ENCODE measurements at regions not wholly inside any gene's neighbourhood (a gene's known extent, or its start where the extent isn't known, plus 50 kb on each side); places are given as distances from the start of the nearest gene placed in this dataset.
"Not testable (repeated sequence)": the region's sequence is repeated elsewhere in the genome, so short reads cannot be mapped to it uniquely, and the experiment has no call there.

DNA sequence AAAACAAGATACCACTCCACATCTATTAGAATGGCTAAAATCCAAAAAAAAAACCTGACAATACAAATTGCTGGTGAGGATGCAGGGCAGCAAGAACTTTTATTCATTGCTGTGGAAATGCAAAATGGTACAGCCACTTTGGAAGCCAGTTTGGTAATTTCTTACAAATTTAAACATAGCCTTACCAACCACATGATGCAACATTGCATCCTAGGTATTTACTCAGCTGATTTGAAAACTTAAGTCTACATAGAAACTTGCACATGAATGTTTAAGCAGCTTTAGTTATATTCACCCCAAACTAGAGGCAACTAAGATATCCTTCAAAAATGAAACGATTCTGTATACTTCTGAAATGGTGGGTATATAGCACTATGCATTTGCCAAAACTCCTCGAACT is 178.8 kb upstream of the PDE4B start:
- no peak overlapping the region for H3K4me3 Mint-ChIP-seq
- no peak for DNase-seq
- no peaks in the 10 kb centered on the region for H3K36me3 Mint-ChIP-seq (ENCODE audit: low read depth)
- CTCF ChIA-PET = no interaction called here
- no peaks in the 10 kb centered on the region for H3K4me1 Mint-ChIP-seq (ENCODE audit: low read depth)
- no peaks in the 10 kb centered on the region for H3K27me3 Mint-ChIP-seq (ENCODE audit: low read depth)
- intact Hi-C loops (cut with micrococcal nuclease) = no loop called here
- no peaks in the 10 kb centered on the region for H3K9me3 Mint-ChIP-seq
- no peak overlapping the region for H3K27ac Mint-ChIP-seq

DNA sequence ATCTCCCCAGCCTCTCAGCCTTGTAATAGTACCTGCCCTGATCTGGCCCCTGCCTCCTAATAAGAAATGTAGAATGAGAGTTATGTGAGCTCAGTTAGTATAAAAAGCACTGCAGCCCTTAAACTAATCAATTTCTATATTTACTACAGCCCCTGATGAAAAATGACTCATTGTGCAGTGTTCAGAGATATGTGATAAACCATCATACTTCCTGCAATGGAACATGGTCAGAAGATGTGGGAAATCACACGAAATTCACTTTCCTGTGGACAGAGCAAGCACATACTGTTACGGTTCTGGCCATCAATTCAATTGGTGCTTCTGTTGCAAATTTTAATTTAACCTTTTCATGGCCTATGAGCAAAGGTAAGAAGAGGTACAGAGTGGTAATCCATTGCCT is 176.8 kb upstream of the PDE4B start:
- no peak overlapping the region for H3K4me3 Mint-ChIP-seq
- no peaks in the 10 kb centered on the region for H3K27me3 Mint-ChIP-seq (ENCODE audit: low read depth)
- no peaks in the 10 kb centered on the region for H3K9me3 Mint-ChIP-seq
- intact Hi-C loops (cut with micrococcal nuclease) = no loop called here
- CTCF ChIA-PET = no interaction called here
- H3K36me3 Mint-ChIP-seq (ENCODE audit: low read depth) = no peaks in the 10 kb centered on the region
- no peak overlapping the region for H3K27ac Mint-ChIP-seq
- H3K4me1 Mint-ChIP-seq (ENCODE audit: low read depth) = no peaks in the 10 kb centered on the region
- no peak for DNase-seq

DNA sequence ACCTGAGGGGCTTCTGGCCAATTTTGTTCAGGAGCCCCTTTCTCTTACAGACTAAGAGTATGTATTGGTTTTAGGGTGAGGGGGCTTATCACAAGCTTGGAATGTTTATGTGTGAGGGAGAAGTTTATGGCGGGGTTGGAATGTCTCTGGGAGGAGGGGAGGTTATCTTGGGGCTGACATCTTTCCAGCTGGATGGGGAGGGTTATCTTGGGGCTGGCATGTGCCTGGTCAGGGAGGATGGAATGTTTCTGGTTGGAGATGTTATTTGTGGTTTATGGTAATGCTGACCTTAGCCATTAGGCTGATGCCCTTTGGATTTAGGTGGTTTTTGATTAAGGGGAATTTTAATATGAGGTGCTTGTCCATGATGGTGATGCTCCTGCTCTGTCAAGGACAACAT is 171.0 kb upstream of the PDE4B start:
- CTCF ChIA-PET; H3K36me3 Mint-ChIP-seq (ENCODE audit: low read depth); H3K27ac Mint-ChIP-seq; intact Hi-C loops (cut with micrococcal nuclease); H3K4me3 Mint-ChIP-seq; H3K27me3 Mint-ChIP-seq (ENCODE audit: low read depth); DNase-seq; H3K9me3 Mint-ChIP-seq; H3K4me1 Mint-ChIP-seq (ENCODE audit: low read depth): not testable (repeated sequence)

DNA sequence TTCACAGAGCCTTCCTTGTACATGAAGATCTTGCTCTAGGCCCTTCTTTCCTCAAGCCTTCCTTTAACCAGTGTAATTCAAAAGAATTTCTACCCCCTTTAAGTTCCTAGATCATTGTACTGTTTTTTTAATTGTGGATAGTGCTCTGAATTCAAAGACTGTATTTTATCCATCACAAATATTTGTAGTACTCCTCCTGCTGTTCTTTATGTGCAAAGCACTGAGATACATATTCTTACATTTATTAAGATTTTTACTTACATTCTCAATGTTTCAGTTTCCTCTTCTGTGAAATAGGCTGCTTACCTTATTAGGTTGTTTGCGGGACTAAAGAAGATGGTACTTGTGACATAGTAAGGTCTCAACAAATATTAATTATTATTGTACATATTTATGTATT is 168.8 kb upstream of the PDE4B start:
- no peak for DNase-seq
- intact Hi-C loops (cut with micrococcal nuclease) = no loop called here
- H3K9me3 Mint-ChIP-seq = no peaks in the 10 kb centered on the region
- H3K27me3 Mint-ChIP-seq (ENCODE audit: low read depth) = no peaks in the 10 kb centered on the region
- H3K27ac Mint-ChIP-seq = no peak overlapping the region
- H3K4me1 Mint-ChIP-seq (ENCODE audit: low read depth) = no peaks in the 10 kb centered on the region
- no peaks in the 10 kb centered on the region for H3K36me3 Mint-ChIP-seq (ENCODE audit: low read depth)
- CTCF ChIA-PET = interaction anchor here (0.6 kb wide), 1 partner anchor 435 kb away, joined by 3 read pairs; no protein-coding TSS in a partner anchor
- H3K4me3 Mint-ChIP-seq = no peak overlapping the region

- CTCF ChIA-PET = no interaction called here
- Mint-ChIP-seq H3K4me1 (ENCODE audit: low read depth) (no peaks in the 10 kb centered on the region), H3K27me3 (ENCODE audit: low read depth) (no peaks in the 10 kb centered on the region), H3K36me3 (ENCODE audit: low read depth) (no peaks in the 10 kb centered on the region), H3K4me3 (no peak overlapping the region), H3K27ac (no peak overlapping the region), H3K9me3 (no peaks in the 10 kb centered on the region)
- no peak for DNase-seq
- intact Hi-C loops (cut with micrococcal nuclease) = no loop called here
Measured at GRCh38 chr1:65625528-65625927, 167.2 kb upstream of the PDE4B start.

DNA sequence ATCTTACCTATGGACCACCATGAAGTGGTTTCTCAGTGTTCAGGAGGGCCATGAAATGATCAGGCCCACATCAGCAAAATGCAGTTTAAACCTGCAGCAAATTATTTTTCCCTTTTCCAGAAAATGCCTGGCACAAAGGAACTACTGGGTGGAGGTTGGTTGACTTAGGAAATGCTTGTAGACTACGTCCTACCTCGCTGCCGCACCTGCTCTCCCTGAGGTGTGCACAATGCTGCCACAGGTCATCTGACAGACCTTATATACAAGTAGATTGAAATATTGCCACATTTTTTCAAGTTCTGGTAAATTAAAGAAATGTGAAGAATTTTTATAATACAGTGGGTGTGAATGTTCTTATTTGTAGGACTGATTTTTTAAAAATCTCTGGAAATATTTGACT is 166.7 kb upstream of the PDE4B start:
- Mint-ChIP-seq H3K9me3 (no peaks in the 10 kb centered on the region), H3K27me3 (ENCODE audit: low read depth) (no peaks in the 10 kb centered on the region), H3K27ac (no peak overlapping the region), H3K4me3 (no peak overlapping the region), H3K36me3 (ENCODE audit: low read depth) (no peaks in the 10 kb centered on the region), H3K4me1 (ENCODE audit: low read depth) (no peaks in the 10 kb centered on the region)
- CTCF ChIA-PET = no interaction called here
- DNase-seq = no peak
- intact Hi-C loops (cut with micrococcal nuclease) = no loop called here

GRCh38 chr1:65629788-65630187 is 162.9 kb upstream of the PDE4B start:
- Mint-ChIP-seq H3K9me3 (no peaks in the 10 kb centered on the region), H3K27me3 (ENCODE audit: low read depth) (no peaks in the 10 kb centered on the region), H3K4me1 (ENCODE audit: low read depth) (no peaks in the 10 kb centered on the region), H3K4me3 (no peak overlapping the region), H3K36me3 (ENCODE audit: low read depth) (no peaks in the 10 kb centered on the region), H3K27ac (no peak overlapping the region)
- intact Hi-C loops (cut with micrococcal nuclease) = no loop called here
- CTCF ChIA-PET = no interaction called here
- no peak for DNase-seq

GRCh38 chr1:65630855-65631254 is 161.8 kb upstream of the PDE4B start:
- Mint-ChIP-seq H3K27me3 (ENCODE audit: low read depth) (no peaks in the 10 kb centered on the region), H3K27ac (no peak overlapping the region), H3K9me3 (no peaks in the 10 kb centered on the region), H3K4me3 (no peak overlapping the region), H3K4me1 (ENCODE audit: low read depth) (no peaks in the 10 kb centered on the region), H3K36me3 (ENCODE audit: low read depth) (no peaks in the 10 kb centered on the region)
- DNase-seq = no peak
- CTCF ChIA-PET = no interaction called here
- intact Hi-C loops (cut with micrococcal nuclease) = no loop called here

DNA sequence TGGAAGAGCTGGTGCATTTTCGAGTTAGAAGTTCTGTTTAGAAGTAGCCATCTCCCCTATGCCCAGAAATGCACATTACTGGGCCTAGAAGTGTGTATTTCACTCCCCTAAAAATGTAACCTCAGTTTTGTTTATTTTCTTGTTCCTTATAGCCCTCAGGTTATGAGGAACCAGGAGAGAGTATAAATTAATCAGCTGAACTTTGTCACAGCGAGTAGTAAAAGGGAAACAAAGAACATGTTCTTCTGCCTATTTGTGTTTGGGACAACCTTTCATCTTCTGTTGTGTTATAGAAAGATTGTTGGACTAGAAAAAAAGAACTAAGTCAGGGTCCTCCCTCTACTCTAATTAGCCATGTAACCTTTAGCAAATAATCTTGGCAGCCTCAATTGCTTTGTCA is 160.5 kb upstream of the PDE4B start:
- no peak overlapping the region for H3K4me3 Mint-ChIP-seq
- intact Hi-C loops (cut with micrococcal nuclease) = no loop called here
- no peak overlapping the region for H3K27ac Mint-ChIP-seq
- H3K27me3 Mint-ChIP-seq (ENCODE audit: low read depth) = no peaks in the 10 kb centered on the region
- CTCF ChIA-PET = no interaction called here
- no peaks in the 10 kb centered on the region for H3K9me3 Mint-ChIP-seq
- DNase-seq = no peak
- H3K36me3 Mint-ChIP-seq (ENCODE audit: low read depth) = no peaks in the 10 kb centered on the region
- no peaks in the 10 kb centered on the region for H3K4me1 Mint-ChIP-seq (ENCODE audit: low read depth)

GRCh38 chr1:65640046-65640445 is 152.6 kb upstream of the PDE4B start:
- H3K4me3 Mint-ChIP-seq = no peak overlapping the region
- DNase-seq = no peak
- intact Hi-C loops (cut with micrococcal nuclease) = no loop called here
- H3K4me1 Mint-ChIP-seq (ENCODE audit: low read depth) = no peaks in the 10 kb centered on the region
- peaks cover 7% of the 10 kb centered on the region for H3K27me3 Mint-ChIP-seq (ENCODE audit: low read depth)
- CTCF ChIA-PET = no interaction called here
- H3K27ac Mint-ChIP-seq = no peak overlapping the region
- no peaks in the 10 kb centered on the region for H3K9me3 Mint-ChIP-seq
- H3K36me3 Mint-ChIP-seq (ENCODE audit: low read depth) = no peaks in the 10 kb centered on the region

DNA sequence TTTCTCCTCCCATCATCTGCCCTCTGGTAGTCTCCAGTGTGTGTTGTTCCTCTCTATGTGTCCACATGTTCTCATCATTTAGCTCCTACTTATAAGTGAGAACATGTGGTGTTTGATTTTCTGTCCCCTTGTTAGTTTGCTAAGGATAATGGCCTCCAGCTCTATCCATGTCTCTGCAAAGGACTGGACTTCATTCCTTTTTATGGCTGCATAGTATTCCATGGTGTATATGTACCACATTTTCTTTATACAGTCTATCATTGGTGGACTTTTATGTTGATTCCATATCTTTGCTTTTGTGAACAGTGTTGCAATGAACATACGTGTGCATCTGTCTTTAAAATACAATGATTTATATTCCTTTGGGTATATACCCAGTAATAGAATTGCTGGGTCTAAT is 143.5 kb upstream of the PDE4B start:
- H3K36me3 Mint-ChIP-seq (ENCODE audit: low read depth); H3K27ac Mint-ChIP-seq; intact Hi-C loops (cut with micrococcal nuclease); H3K4me1 Mint-ChIP-seq (ENCODE audit: low read depth); H3K9me3 Mint-ChIP-seq; CTCF ChIA-PET; H3K4me3 Mint-ChIP-seq; DNase-seq: not testable (repeated sequence)
- H3K27me3 Mint-ChIP-seq (ENCODE audit: low read depth) = peaks cover 15% of the 10 kb centered on the region

DNA sequence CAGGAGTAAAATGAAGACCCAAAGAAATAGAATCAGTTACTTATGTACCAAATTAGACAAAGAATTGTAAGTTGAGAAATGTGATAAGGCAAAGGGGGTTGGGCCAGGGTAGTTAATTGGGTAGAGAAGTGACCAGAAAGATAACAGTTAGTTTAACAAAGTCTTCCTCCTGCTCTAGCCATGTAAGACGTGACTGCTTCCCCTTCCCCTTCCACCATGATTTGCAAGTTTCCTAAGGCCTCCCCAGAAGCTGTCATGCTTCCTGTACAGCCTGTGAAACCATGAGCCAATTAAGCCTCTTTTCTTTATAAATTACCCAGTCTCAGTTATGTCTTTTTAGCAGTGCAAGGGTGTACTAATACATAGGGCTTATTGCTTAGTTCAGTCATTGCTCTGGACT is 142.0 kb upstream of the PDE4B start:
- H3K4me3 Mint-ChIP-seq = no peak overlapping the region
- intact Hi-C loops (cut with micrococcal nuclease) = no loop called here
- H3K27ac Mint-ChIP-seq = no peak overlapping the region
- H3K36me3 Mint-ChIP-seq (ENCODE audit: low read depth) = no peaks in the 10 kb centered on the region
- peaks cover 13% of the 10 kb centered on the region for H3K27me3 Mint-ChIP-seq (ENCODE audit: low read depth)
- peaks cover 5% of the 10 kb centered on the region for H3K9me3 Mint-ChIP-seq
- CTCF ChIA-PET = no interaction called here
- H3K4me1 Mint-ChIP-seq (ENCODE audit: low read depth) = no peaks in the 10 kb centered on the region
- no peak for DNase-seq

GRCh38 chr1:65654526-65654925 is 138.2 kb upstream of the PDE4B start:
- H3K4me3 Mint-ChIP-seq; intact Hi-C loops (cut with micrococcal nuclease); DNase-seq; CTCF ChIA-PET; H3K27ac Mint-ChIP-seq; H3K4me1 Mint-ChIP-seq (ENCODE audit: low read depth); H3K36me3 Mint-ChIP-seq (ENCODE audit: low read depth); H3K9me3 Mint-ChIP-seq: not testable (repeated sequence)
- H3K27me3 Mint-ChIP-seq (ENCODE audit: low read depth) = peaks cover 13% of the 10 kb centered on the region

DNA sequence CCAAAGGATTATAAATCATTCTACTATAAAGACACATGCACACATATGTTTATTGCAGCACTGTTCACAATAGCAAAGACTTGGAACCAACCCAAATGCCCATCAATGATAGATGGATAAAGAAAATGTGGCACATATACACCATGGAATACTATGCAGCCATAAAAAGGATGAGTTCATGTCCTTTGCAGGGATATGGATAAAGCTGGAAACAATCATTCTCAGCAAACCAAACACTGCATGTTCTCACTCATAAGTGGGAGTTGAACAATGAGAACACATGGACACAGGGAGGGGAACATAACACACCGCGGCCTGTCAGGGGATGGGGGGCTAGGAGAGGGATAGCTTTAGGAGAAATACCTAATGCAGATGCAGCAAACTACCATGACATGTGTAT is 135.1 kb upstream of the PDE4B start:
- H3K4me1 Mint-ChIP-seq (ENCODE audit: low read depth); H3K36me3 Mint-ChIP-seq (ENCODE audit: low read depth); H3K27me3 Mint-ChIP-seq (ENCODE audit: low read depth); intact Hi-C loops (cut with micrococcal nuclease); H3K9me3 Mint-ChIP-seq; H3K27ac Mint-ChIP-seq; DNase-seq; H3K4me3 Mint-ChIP-seq; CTCF ChIA-PET: not testable (repeated sequence)

Measured in activated naive CD4-positive, alpha-beta T cell treated with anti-CD3 and anti-CD28 coated beads for 36 hours (primary cell).